ENCODE measurements at regions not wholly inside any gene's neighbourhood (a gene's known extent, or its start where the extent isn't known, plus 50 kb on each side); places are given as distances from the start of the nearest gene placed in this dataset.

DNA sequence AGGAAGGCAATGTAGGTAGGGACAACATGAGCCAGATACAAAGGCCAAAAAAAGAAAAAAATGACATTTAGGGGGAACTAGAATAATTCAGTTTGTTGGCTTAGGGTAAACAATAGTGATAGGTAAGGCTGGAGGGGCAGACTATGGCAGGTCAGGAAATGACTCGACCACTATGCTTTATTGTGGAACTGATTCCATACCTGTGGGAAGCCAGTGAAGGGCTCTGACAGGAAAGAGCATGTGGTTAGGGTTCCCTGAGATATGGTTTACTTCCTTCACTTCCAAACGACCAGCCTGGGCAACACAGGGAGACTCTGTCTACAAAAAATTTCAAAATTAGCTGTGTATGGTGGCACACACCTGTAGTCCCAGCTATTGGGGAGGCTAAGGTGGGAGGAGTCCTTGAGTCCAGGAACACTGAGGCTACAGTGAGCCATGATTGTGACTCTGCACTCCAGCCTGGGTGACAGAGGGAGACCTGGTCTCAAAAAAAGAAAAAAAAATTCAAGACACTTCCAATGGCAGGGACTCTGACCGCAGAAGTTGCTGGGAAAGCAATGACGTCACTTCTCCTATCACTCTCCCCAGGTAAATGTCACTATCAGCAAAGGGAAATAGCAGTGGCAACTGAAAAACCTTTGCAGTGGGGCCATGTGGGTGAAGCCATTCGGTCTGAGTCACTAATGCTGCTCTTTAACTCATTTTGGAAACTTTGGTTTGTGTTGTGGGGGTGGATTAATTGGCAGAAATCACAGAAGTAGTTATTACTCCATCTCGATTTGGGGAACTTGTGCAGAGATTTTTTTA is 192.8 kb upstream of the TSC22D1 start (continued):
- TF ChIP-seq, protein P1, sequence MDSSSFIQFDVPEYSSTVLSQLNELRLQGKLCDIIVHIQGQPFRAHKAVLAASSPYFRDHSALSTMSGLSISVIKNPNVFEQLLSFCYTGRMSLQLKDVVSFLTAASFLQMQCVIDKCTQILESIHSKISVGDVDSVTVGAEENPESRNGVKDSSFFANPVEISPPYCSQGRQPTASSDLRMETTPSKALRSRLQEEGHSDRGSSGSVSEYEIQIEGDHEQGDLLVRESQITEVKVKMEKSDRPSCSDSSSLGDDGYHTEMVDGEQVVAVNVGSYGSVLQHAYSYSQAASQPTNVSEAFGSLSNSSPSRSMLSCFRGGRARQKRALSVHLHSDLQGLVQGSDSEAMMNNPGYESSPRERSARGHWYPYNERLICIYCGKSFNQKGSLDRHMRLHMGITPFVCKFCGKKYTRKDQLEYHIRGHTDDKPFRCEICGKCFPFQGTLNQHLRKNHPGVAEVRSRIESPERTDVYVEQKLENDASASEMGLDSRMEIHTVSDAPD (CRISPR knock-in tag; IDR thresholded peaks at IDR 0.05), result no peak
- TF ChIP-seq ATF7 (IDR thresholded peaks at IDR 0.05) (peak; percentile 97), ATF7 (CRISPR knock-in tag; IDR thresholded peaks at IDR 0.05) (no peak)

- H3K79me2 ChIP-seq (ENCODE audit: insufficient read depth, low read length), result no peaks in the 10 kb centered on the region
- H3K27ac ChIP-seq (ENCODE audit: extremely low read length, insufficient read depth, low read length), result no peak overlapping the region
- FAIRE-seq, result no peak
- H3K4me3 ChIP-seq (replicated peaks in 1 of 3; ENCODE audit: insufficient read depth in 1 of 3, low read depth in 2 of 3, low read length in 3 of 3), result no peak overlapping the region
- in situ Hi-C loops (cut with HindIII; ENCODE audit: extremely low pct_ligation_motif_present, low pct_unique_long_range_greater_than_20kb) (no loop called here), intact Hi-C loops (cut with micrococcal nuclease; ENCODE audit: unreplicated experiment) (no loop called here)
- ATAC-seq, result no peak
- 47% methylated on average over 2 of the region's 2 CpGs for WGBS (ENCODE audit: low lambda C conversion rate)
- H4K20me1 ChIP-seq (ENCODE audit: insufficient read depth, low read length), result no peaks in the 10 kb centered on the region
- no peaks in the 10 kb centered on the region for H3K36me3 ChIP-seq (replicated peaks in 1 of 2; ENCODE audit: control insufficient read depth in 1 of 2, insufficient read depth in 2 of 2, low read length in 2 of 2)
- ChIA-PET POLR2A (no interaction called here), CTCF (ENCODE audit: low intra/inter-chr PET ratio, low total read pairs) (no interaction called here)
- H3K4me2 ChIP-seq (ENCODE audit: low read depth, low read length), result no peak overlapping the region
- H3K9me3 ChIP-seq (ENCODE audit: low read length), result no peaks in the 10 kb centered on the region
- no TSS peak for BruUV-seq (replicated peaks)
- peaks cover 29% of the 10 kb centered on the region for H3K4me1 ChIP-seq (ENCODE audit: insufficient read depth, low read length)
- DNase-seq (ENCODE audit: low spot score), result no peak
- H3K27me3 ChIP-seq (ENCODE audit: control insufficient read depth in 1 of 2, insufficient read depth in 2 of 2, low read length in 2 of 2), result no peaks in the 10 kb centered on the region; a peak in 1 of 5 replicates
- no peak overlapping the region for H2AFZ ChIP-seq (ENCODE audit: low read length)
- no peak overlapping the region for H3K9ac ChIP-seq (ENCODE audit: insufficient read depth, low read depth, low read length)
- TF ChIP-seq ZNF20 (CRISPR knock-in tag; IDR thresholded peaks at IDR 0.05) (no peak), ZBTB1 (CRISPR knock-in tag; IDR thresholded peaks at IDR 0.05; ENCODE audit: borderline replicate concordance) (no peak), SOX6 (IDR thresholded peaks at IDR 0.05) (no peak), SOX6 (CRISPR knock-in tag; IDR thresholded peaks at IDR 0.05) (no peak), ZC3H13 (CRISPR knock-in tag; IDR thresholded peaks at IDR 0.05) (no peak), ZNF138 (CRISPR knock-in tag; IDR thresholded peaks at IDR 0.05; ENCODE audit: low read depth) (no peak), ELF4 (CRISPR knock-in tag; IDR thresholded peaks at IDR 0.05; ENCODE audit: borderline replicate concordance) (no peak), RNF2 (conservative IDR thresholded peaks at IDR 0.05; ENCODE audit: low read depth) (no peak), ZSCAN25 (CRISPR knock-in tag; IDR thresholded peaks at IDR 0.05) (no peak), GATAD1 (CRISPR knock-in tag; IDR thresholded peaks at IDR 0.05) (no peak), MAX (IDR thresholded peaks at IDR 0.05) (no peak), BHLHE40 (IDR thresholded peaks at IDR 0.05; ENCODE audit: low read length) (no peak), RXRB (CRISPR knock-in tag; IDR thresholded peaks at IDR 0.05; ENCODE audit: borderline replicate concordance) (no peak), TAF1 (CRISPR knock-in tag; IDR thresholded peaks at IDR 0.05) (no peak)
- TF ChIP-seq, protein P2, sequence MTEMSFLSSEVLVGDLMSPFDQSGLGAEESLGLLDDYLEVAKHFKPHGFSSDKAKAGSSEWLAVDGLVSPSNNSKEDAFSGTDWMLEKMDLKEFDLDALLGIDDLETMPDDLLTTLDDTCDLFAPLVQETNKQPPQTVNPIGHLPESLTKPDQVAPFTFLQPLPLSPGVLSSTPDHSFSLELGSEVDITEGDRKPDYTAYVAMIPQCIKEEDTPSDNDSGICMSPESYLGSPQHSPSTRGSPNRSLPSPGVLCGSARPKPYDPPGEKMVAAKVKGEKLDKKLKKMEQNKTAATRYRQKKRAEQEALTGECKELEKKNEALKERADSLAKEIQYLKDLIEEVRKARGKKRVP (CRISPR knock-in tag; IDR thresholded peaks at IDR 0.05), result no peak
- TF ChIP-seq, protein P3, sequence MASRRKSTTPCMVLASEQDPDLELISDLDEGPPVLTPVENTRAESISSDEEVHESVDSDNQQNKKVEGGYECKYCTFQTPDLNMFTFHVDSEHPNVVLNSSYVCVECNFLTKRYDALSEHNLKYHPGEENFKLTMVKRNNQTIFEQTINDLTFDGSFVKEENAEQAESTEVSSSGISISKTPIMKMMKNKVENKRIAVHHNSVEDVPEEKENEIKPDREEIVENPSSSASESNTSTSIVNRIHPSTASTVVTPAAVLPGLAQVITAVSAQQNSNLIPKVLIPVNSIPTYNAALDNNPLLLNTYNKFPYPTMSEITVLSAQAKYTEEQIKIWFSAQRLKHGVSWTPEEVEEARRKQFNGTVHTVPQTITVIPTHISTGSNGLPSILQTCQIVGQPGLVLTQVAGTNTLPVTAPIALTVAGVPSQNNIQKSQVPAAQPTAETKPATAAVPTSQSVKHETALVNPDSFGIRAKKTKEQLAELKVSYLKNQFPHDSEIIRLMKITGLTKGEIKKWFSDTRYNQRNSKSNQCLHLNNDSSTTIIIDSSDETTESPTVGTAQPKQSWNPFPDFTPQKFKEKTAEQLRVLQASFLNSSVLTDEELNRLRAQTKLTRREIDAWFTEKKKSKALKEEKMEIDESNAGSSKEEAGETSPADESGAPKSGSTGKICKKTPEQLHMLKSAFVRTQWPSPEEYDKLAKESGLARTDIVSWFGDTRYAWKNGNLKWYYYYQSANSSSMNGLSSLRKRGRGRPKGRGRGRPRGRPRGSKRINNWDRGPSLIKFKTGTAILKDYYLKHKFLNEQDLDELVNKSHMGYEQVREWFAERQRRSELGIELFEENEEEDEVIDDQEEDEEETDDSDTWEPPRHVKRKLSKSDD (CRISPR knock-in tag; IDR thresholded peaks at IDR 0.05; ENCODE audit: low read depth), result no peak
These were observed 192.1 kb upstream of the TSC22D1 start for GRCh38 chr13:44768239-44768638.
